ENCODE measurements at regions not wholly inside any gene's neighbourhood (a gene's known extent, or its start where the extent isn't known, plus 50 kb on each side); places are given as distances from the start of the nearest gene placed in this dataset.
"Not testable (repeated sequence)": the region's sequence is repeated elsewhere in the genome, so short reads cannot be mapped to it uniquely, and the experiment has no call there.

GRCh38 chrX:45422216-45422925 is 221.7 kb upstream of the DIPK2B start:
- DNase-seq, result no peak
- in situ Hi-C loops (cut with HindIII; ENCODE audit: low pct_ligation_motif_present, low pct_unique_long_range_greater_than_20kb, low sequenced_read_pairs), result no loop called here

- DNase-seq, result no peak
- in situ Hi-C loops (cut with HindIII; ENCODE audit: low pct_ligation_motif_present, low pct_unique_long_range_greater_than_20kb, low sequenced_read_pairs), result no loop called here
Measured at GRCh38 chrX:45421806-45422205, 221.1 kb upstream of the DIPK2B start.

GRCh38 chrX:45404206-45404605 is 203.5 kb upstream of the DIPK2B start:
- in situ Hi-C loops (cut with HindIII; ENCODE audit: low pct_ligation_motif_present, low pct_unique_long_range_greater_than_20kb, low sequenced_read_pairs), result no loop called here
- DNase-seq, result no peak

- no peak for DNase-seq
- in situ Hi-C loops (cut with HindIII; ENCODE audit: low pct_ligation_motif_present, low pct_unique_long_range_greater_than_20kb, low sequenced_read_pairs), result no loop called here
Measured at GRCh38 chrX:45401923-45402322, 201.2 kb upstream of the DIPK2B start.

- DNase-seq; in situ Hi-C loops (cut with HindIII; ENCODE audit: low pct_ligation_motif_present, low pct_unique_long_range_greater_than_20kb, low sequenced_read_pairs): not testable (repeated sequence)
Measured at GRCh38 chrX:45400951-45401725, 200.5 kb upstream of the DIPK2B start.

GRCh38 chrX:45400027-45400779 is 199.5 kb upstream of the DIPK2B start:
- in situ Hi-C loops (cut with HindIII; ENCODE audit: low pct_ligation_motif_present, low pct_unique_long_range_greater_than_20kb, low sequenced_read_pairs), result no loop called here
- no peak for DNase-seq

GRCh38 chrX:45385757-45386156 is 185.1 kb upstream of the DIPK2B start:
- in situ Hi-C loops (cut with HindIII; ENCODE audit: low pct_ligation_motif_present, low pct_unique_long_range_greater_than_20kb, low sequenced_read_pairs), result no loop called here

GRCh38 chrX:45381841-45382240 is 181.2 kb upstream of the DIPK2B start:
- no peak for DNase-seq
- in situ Hi-C loops (cut with HindIII; ENCODE audit: low pct_ligation_motif_present, low pct_unique_long_range_greater_than_20kb, low sequenced_read_pairs), result no loop called here

More at GRCh38 chrX:45385757-45386156, 185.1 kb upstream of the DIPK2B start:
- DNase-seq, result no peak

- DNase-seq, result no peak
- in situ Hi-C loops (cut with HindIII; ENCODE audit: low pct_ligation_motif_present, low pct_unique_long_range_greater_than_20kb, low sequenced_read_pairs), result no loop called here
Measured at GRCh38 chrX:45381366-45381765, 180.7 kb upstream of the DIPK2B start.

- DNase-seq, result no peak
- in situ Hi-C loops (cut with HindIII; ENCODE audit: low pct_ligation_motif_present, low pct_unique_long_range_greater_than_20kb, low sequenced_read_pairs), result no loop called here
Measured at GRCh38 chrX:45379236-45379635, 178.6 kb upstream of the DIPK2B start.

GRCh38 chrX:45372151-45372550 is 171.5 kb upstream of the DIPK2B start:
- in situ Hi-C loops (cut with HindIII; ENCODE audit: low pct_ligation_motif_present, low pct_unique_long_range_greater_than_20kb, low sequenced_read_pairs), result no loop called here
- no peak for DNase-seq

- in situ Hi-C loops (cut with HindIII; ENCODE audit: low pct_ligation_motif_present, low pct_unique_long_range_greater_than_20kb, low sequenced_read_pairs), result no loop called here
- DNase-seq, result no peak
Measured at GRCh38 chrX:45368705-45369104, 168.0 kb upstream of the DIPK2B start.

- in situ Hi-C loops (cut with HindIII; ENCODE audit: low pct_ligation_motif_present, low pct_unique_long_range_greater_than_20kb, low sequenced_read_pairs), result no loop called here
- DNase-seq, result no peak
Measured at GRCh38 chrX:45363596-45363995, 162.9 kb upstream of the DIPK2B start.

- in situ Hi-C loops (cut with HindIII; ENCODE audit: low pct_ligation_motif_present, low pct_unique_long_range_greater_than_20kb, low sequenced_read_pairs), result no loop called here
- no peak for DNase-seq
Measured at GRCh38 chrX:45360571-45360970, 159.9 kb upstream of the DIPK2B start.

- no peak for DNase-seq
- in situ Hi-C loops (cut with HindIII; ENCODE audit: low pct_ligation_motif_present, low pct_unique_long_range_greater_than_20kb, low sequenced_read_pairs), result no loop called here
Measured at GRCh38 chrX:45358392-45358791, 157.7 kb upstream of the DIPK2B start.

- in situ Hi-C loops (cut with HindIII; ENCODE audit: low pct_ligation_motif_present, low pct_unique_long_range_greater_than_20kb, low sequenced_read_pairs), result no loop called here
- DNase-seq, result no peak
Measured at GRCh38 chrX:45353456-45353855, 152.8 kb upstream of the DIPK2B start.

- DNase-seq, result no peak
- in situ Hi-C loops (cut with HindIII; ENCODE audit: low pct_ligation_motif_present, low pct_unique_long_range_greater_than_20kb, low sequenced_read_pairs), result no loop called here
Measured at GRCh38 chrX:45352611-45353010, 151.9 kb upstream of the DIPK2B start.

GRCh38 chrX:45351478-45351877 is 150.8 kb upstream of the DIPK2B start:
- DNase-seq, result peak; percentile 33
- in situ Hi-C loops (cut with HindIII; ENCODE audit: low pct_ligation_motif_present, low pct_unique_long_range_greater_than_20kb, low sequenced_read_pairs), result no loop called here

- DNase-seq, result no peak
- in situ Hi-C loops (cut with HindIII; ENCODE audit: low pct_ligation_motif_present, low pct_unique_long_range_greater_than_20kb, low sequenced_read_pairs), result no loop called here
Measured at GRCh38 chrX:45348296-45348695, 147.6 kb upstream of the DIPK2B start.
